ENCODE measurements at regions not wholly inside any gene's neighbourhood (a gene's known extent, or its start where the extent isn't known, plus 50 kb on each side); places are given as distances from the start of the nearest gene placed in this dataset.

DNA sequence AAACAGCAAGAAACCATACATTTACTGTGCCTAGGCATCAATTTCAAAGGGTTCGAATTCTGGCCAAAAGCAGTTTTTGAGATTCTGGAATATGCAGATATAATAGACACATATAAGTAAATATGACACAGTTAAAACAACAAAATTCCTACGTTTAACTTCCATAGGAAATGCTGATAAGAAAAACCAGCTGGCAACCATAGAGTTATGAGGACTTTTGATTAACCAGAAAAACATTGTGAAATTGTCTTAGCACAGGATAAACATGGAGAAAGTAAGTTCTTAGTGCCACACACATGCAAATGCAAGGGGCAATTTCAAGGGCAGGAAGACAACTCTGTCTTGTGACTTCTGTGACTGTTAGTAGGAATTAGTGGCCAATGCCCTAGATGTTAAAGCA, 702.1 kb downstream of the TNS3 start:
- no peak for DNase-seq (ENCODE audit: low read depth)

DNA sequence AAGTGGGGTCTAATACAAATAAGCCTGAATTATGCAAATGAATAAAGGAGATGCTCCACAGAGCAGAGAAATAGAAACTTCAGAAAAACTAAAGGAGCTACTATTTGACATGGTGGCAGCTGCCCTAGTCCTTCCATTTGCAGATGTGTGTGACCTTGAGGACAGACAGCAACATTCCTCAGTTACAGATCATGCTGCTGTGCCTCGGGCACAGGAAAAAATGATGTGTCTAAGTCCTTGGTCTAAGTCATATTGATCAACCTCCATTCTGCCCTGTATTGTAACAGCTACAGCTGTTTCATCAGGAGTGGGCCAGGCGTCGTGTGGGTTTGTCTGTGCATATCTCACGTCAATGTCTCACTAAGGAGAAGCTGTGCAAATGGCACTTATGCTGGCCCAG, 710.4 kb downstream of the TNS3 start:
- DNase-seq (ENCODE audit: low read depth) = no peak

DNA sequence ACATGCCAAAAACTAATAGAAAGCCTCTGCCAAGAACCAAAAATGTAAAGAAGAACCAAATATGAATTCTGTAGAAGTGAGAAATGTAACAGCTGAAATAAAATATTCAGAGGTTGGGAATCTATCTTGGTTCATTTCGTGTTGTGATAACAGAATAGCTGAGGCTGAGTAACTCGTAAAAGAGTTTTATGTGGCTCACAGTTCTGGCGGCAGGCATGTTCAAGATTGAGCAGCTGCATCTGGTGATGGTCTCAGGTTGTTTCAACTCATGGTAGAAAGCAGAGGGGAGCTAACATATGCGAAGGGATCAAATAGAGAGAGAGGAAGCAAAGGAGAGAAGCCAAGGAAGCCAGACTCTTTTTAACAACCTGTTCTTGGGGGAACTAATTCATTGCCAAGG, 717.2 kb downstream of the TNS3 start:
- DNase-seq (ENCODE audit: low read depth) = no peak

DNA sequence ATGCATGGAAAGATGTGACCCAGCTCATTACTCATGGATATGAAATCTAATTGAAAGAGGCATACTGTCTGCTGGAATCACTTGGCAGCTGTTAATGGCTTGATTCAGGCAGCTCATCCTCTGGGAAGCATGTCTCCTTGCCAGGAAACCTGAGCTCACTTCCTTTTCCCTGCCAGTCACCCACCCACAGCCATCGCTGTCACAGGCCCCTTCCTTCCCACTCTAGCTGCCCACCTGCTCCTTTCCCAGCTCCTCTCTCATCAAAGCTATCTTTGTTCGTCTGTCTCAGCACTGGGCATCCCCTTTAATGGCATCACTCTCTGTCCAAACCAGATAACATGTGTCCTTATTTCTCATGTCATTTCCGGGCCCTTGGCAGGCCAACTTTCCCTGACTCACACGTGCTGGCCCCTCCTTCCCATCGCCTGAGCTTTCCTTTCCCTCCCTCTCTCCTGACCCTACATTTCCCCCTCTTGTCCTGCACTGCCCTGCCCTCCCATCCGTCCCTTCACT, 721.9 kb downstream of the TNS3 start:
- peak; percentile 67 for DNase-seq (ENCODE audit: low read depth)

DNA sequence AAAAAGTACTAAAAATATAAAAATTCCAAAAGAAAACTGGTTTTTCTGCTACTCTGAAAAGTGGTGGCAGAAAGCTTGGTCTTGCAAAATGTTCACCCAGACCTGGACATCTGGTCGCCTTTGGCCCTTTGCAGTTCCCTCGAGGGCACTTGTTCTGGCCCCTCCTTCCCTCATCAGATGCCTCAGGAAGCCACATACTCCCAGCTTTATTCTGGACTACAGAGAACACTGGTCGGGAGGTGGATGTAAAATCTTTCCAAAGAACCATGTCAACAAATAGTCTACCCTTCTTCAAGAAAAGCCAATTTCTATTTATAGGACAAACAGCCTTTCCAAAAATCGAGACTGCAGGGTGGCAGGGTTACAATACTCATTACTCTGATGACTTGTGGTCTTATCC, 726.1 kb downstream of the TNS3 start:
- DNase-seq (ENCODE audit: low read depth) = no peak

DNA sequence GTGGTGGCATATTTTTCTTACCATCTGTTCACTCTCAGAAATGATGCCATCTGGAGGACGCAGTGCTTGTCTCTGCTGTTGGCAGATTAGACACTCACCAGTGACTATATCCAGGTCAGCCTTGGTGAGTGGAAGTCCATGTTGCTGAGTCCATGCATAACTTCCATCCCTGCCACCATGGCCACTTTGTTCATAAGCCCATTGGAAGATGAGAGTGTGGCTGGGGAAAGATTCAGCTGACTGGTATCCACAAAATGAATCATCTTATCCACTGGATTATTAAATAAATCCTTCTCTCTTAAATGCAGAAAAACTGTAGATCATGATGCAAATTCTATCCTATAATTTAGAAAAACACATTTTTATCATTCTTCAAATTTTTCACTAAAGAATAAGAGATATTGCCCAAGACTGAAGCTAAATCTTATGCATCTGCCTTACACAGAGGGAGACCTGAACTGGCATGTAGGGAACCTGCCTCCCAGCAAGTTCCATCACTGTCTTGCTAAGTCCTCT, 726.9 kb downstream of the TNS3 start:
- DNase-seq (ENCODE audit: low read depth) = peak; percentile 77

DNA sequence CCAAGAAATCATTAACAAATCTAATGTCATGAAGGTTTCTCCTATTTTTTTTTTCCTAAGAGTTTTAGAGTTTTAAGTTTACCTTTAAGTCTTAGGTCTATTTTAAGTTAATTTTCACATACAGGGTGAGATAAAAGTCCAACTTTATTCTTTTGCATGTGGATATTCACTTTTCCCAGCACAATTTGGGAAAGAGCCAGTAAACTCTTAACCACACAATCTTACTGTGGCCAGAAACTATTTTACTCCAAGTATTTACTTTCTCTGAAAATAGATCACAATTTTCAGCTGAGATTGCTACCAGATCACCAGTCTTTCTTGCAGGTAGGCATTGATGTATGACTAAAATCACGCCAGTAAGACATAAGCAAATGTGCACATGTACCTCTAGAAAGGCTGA, 728.5 kb downstream of the TNS3 start:
- DNase-seq (ENCODE audit: low read depth) = peak; percentile 51

DNA sequence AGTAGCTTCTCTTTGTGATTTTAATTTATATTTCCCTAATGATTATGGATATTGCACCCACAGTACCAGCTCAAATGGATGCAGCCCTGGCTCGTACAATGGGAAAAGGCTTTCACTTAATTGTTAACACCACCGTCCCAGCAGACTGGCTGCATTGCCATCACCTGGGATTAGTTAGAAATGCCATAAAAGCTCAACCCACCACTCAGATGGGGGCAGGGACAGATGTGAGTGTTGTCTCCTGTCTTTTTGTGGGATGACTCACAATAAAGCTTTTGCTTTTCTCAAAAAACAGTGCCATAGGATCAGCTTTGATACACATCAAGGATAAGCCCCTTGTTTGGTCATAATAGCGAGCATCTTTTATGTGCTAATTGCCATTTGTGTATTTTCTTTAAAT, 729.1 kb downstream of the TNS3 start:
- no peak for DNase-seq (ENCODE audit: low read depth)

DNA sequence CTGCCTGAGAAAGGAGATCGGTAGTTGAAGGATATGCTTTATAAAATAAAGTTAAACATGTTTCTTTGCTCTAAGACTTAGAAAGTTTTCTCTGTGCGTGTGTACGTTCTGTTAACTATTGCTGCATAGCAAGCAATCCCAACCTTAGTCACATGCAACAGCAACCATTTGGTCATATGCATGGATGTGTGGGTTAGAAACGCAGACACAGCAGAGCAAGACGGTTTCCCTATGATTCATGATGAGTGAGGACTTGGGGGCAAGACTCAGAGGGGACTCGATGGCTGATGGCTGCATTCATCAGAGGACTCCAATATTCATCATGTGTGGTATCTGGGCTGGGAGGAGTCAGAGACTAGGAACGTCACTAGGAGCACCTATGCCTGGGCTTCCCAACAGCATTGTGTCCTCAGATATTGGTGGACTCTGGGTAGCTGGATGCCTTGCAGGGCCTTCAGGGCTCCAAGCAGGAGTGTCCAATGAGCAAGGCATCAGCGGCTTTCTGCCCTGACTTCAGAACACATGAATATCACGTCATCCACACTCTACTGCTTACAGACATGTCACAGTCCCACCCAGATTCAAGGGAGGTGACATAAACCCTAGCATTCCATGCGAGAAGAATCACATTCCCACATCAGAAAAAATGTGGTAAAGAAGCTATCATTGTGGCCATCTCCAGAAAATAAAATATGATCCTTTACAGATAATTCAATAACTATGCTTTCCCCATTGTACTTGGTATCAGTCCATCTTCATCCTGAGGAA, 731.2 kb downstream of the TNS3 start:
- DNase-seq (ENCODE audit: low read depth) = no peak

DNA sequence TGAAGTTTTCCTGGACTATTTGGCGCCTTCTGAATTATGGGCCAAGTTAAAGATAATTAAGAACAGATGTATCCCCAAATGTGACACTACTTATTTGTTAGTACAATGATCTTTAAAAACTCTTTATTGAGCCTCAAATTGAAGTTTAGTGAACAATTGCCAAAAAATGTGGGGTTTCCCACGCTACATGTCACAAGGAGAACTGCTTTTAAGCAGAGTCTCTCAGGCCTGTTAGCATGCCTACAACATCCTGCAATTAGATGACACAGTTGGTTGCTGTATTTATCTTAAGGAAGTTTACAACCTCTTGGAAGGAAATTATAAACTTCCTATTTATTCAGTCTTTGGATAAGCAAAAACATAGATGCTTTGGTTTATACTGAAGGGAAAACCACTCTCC, 733.0 kb downstream of the TNS3 start:
- peak; percentile 42 for DNase-seq (ENCODE audit: low read depth)

DNA sequence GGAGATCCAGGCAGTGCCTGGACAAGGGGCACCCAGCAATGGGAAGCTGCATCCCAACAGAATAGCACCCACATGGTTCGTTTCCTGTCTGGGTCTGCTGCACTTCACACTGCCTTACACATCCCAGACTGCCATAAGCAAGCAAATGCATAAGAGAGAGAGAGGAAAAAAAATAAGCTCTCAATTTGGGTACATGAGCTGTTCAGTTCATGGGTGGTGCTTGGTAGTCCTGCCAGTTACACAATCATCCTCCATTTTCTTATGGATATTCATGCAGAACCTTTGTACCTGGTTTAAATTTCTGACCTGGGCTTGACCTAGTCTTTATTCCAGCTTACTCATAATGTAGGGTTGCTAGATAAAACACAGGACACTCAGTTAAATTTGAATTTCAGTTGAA, 733.6 kb downstream of the TNS3 start:
- no peak for DNase-seq (ENCODE audit: low read depth)

DNA sequence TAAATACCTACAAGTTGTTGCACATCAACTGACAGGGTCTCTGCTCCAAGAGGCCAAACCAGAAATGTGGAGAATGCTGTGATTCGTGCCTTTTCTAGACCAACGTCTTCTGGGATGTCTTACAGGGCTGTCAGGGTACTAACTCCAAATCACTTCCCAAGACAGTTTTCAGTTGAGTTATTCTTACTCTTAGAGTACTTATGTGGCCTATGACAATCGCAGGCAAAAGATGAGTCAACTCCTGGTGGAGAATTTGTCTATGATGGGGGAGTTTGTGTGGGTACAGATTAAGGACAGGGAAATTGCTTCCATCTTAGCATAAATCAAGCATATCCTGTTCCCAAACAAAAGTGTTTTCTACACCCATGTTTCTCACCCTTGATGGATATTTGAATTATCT, 734.8 kb downstream of the TNS3 start:
- DNase-seq (ENCODE audit: low read depth) = no peak

DNA sequence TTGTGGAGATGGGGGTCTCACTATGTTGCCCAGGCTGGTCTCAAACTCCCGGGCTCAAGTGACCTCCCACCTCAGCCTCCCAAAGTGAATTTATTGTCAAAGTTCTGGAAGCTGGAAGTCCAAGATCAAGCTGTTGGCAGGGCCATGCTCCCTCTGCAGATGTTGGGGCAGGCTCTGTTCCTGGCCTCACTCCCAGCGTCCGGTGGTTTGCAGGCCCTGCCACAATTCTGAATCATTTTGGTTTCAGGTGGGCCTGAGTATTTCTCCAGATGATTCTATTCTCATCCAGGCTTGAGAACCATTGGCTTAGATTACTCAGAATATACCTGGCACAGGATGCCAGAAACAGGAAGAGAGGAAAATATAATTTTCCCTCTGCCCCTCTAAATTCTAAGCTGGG, 737.4 kb downstream of the TNS3 start:
- DNase-seq (ENCODE audit: low read depth) = no peak

DNA sequence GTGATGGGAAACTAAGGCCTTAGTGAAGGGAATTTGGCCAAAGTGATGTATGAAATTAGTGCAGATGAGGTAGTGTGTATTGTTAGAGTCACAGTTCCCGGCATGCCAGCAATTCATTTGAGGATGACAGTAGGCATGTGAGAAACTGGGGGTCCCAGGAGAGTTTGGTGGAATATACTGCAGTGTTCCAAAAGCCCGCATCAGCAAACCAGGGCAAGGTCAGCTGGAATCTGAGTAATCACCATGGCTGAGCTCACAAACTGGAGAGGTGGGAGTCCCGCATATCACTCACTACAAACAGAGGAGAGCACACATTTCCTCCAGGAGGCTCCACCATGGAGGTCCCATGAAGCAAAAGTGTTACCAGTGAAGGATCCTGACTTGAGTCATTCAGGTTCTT, 740.7 kb downstream of the TNS3 start:
- no peak for DNase-seq (ENCODE audit: low read depth)

DNA sequence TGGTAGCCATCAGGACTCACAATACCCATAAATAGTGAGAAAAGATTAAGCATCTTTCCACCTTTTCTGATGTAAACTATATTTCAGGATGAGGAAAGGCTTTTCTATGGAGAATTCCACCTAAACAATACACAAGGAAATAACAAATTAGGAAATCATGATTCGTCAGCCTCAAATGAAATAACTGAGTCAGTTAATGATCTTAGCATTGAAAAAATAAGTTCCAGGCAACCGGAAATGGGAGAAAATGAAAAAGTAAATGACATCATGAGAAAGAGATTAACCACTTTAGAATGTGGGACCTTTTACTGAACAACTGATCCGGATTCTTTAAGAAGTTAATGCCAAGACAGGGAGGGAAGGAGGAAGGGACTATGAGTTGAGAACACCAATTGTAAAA, 742.3 kb downstream of the TNS3 start:
- no peak for DNase-seq (ENCODE audit: low read depth)

DNA sequence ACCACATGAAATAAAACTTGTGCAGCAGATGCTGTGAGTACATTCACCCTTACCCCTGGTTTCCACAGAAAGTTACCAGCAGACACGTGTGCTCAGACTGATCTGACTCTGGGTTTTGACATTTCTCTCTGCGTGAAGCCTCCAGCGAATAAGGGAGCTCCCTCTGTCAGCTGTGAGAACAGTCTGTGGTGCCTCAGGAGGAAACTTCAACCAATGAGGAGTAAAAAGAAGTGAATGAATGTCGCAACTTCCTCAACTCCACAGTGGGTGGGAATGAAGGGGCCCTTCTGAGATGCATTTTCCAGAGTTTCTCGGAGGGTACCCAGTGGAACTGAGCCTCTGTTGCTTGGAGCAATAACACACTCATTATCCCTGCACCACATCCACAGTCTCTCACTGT, 743.4 kb downstream of the TNS3 start:
- no peak for DNase-seq (ENCODE audit: low read depth)

DNA sequence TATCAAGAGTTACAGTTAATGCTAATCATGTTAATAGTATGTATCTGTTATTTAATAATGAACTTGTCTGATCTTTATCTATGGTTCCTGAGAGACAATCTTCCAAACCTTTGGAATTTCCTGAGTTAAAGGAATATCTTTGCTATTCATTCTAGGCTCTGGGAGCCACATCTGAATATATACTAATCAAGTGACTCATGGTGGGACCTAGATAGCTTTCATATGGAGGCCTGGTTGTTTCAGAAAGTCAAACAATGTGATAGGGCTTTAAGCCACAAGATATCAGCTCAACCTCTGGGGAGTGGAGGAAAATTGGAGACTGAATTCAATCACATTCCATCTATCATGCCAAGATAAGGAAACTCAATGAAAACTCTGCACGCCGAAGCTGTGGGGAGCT, 746.4 kb downstream of the TNS3 start:
- DNase-seq (ENCODE audit: low read depth) = no peak

DNA sequence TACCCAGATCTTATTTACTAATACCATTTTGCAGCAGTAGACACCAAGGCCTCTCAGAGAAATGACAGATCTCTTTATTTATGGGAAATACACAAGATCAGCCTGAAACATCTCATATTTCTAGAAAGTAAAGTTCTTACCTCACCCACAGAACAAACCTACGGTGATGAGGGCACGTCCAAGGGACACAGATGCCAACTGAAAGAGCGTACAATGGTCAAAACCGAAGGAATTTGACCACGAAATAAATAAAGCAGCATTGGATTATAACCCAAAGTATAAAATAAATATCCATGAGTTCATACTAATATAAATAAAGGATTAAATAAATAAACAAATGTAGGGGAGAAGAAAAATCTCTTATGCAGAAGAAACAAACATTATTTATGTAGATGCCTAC, 747.0 kb downstream of the TNS3 start:
- DNase-seq (ENCODE audit: low read depth) = no peak

DNA sequence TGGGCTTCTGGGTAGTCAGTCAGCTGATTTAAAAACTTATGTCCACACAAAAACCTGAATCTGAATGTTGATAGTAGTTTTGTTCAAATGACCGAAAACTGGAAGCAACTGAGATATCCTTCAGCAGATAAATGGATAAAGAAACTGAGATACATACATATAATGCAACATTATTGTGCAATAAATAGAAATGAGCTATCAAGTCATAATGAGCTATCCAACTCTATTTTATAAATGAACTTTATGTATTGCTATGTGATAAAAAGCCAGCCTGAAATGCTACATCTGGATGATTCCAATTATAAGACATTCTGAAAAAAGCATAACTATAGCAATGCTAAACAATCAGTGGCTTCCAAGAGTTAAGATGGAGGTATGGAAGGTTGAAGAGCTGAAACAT, 748.7 kb downstream of the TNS3 start:
- DNase-seq (ENCODE audit: low read depth) = no peak

DNA sequence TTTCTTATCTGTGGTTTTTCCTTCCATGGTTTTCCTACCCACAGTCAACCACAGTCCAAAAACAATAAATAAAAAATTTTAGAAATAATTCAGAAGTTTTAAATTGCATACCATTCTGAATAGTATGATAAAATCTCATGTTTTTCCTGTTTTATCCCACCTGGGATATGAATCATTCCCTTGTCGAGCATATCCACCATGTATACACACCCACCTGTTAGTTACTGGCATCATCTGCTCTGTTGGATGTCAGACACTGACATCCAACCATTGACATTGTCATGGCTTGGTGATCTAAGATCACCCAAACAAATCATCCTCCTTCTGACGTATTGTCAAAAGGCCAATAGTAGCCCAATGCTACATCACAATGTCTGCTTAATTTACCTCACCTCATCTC, 749.8 kb downstream of the TNS3 start:
- no peak for DNase-seq (ENCODE audit: low read depth)

DNA sequence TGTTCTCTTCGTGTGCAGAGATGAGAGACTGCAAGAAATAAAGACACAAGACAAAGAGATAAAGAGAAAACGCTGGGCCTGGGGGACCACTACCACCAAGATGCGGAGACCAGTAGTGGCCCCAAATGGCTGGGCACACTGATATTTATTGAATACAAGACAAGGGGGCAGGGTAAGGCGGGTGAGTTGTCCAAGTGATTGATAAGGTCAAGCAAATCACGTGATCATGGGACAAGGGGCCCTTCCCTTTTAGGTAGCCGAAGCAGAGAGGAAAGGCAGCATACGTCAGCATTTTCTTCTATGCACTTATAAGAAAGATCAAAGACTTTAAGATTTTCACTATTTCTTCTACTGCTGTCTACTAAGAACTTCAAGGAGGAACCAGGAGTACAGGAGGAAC, 762.1 kb downstream of the TNS3 start:
- no peak for DNase-seq (ENCODE audit: low read depth)

DNA sequence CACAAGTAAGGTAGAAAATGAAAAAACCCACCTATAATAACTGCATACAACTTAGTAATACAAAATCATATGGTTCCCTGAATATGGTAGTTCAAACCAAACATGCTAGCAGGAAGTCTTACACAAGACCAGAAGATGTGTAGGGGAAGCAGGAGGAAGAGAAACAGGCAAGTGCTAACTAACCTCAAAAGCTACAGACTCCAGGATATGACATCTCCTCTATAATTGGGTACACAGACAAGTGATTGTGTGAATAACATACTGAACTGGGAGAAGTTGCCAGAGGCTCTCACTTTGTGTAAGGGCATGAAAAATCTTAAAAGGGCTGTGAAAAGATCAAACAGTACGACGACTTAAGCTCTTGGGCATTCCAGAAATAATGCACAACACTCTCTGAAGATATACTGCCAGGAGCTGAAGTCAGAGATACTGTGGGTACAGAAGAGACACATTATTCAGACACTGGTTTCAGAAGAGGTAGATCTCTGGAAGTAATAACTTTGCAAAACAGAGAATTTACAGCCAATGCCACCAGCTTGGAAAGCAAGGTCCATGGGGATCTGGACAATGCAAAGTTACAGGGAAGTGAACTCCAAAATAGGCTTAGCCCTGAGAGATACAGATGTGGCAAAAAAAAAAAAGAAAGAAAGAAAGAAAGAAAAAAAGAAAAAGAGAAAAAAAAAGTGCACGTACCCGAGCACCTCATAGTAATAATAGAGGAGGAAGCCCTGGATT, 767.2 kb downstream of the TNS3 start:
- no peak for DNase-seq (ENCODE audit: low read depth)

DNA sequence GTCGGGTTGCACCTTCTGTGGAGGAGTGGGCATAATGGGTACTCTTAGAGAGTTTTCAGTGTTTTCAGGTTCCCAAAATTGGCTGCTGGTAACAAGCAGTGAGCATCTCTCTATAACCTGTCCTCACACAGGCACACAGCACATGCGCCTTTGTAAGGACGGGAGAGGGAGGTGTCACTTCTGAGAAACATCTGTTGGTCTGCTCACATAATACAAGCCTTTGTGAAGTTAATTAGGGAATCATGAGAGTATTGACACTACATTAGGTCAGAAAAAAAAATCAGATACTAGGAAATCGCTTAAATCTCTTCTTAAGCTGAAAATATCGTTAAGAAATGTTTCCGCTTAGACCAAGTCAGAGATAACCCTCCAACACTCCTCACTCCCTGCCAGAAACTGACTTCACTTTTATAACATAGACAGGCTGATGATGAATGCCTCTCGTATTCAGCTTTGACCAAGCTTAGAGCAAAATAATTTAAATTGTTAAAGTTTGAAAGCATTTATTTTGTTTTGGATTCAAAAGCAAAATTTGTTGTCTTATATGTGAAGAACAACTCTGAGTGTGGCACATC, 769.7 kb downstream of the TNS3 start:
- no peak for DNase-seq (ENCODE audit: low read depth)
